ENCODE measurements at regions not wholly inside any gene's neighbourhood (a gene's known extent, or its start where the extent isn't known, plus 50 kb on each side); places are given as distances from the start of the nearest gene placed in this dataset.

DNA sequence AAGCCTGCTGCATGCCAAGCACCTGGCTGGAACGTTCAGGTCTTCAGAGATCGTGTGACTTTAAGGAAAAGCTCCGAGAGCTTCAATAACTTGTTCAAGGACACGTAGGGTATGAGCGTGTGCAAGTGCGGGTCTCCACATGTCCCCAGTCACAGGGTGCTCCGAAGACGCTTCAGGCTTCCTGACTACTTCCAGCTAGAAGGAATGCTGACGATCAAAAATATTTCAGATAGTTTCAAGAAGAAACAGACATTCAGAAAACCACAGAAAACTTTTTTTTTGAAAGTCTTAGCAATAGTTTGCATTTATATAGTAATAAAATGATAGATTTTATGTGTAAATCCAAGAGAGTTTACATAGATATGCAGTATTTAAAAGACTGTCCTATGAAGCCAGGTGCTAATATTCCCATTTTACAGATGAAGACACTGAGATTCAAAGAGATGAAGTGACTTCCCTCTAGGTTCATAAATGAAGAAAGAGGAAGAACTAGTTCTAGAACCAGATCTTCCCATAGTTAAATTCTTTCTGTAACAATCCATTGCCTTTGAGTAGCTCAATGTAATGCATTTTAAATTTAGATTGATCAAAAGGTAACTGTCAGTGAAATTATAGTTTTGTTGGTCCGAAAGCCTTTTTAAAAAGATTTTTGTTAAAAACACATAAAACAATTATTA, 247.6 kb downstream of the MYLK4 start:
- Histone ChIP-seq H3K27ac (ENCODE audit: low read depth, low read length) (no peak overlapping the region), H3K9me3 (ENCODE audit: control insufficient read depth, insufficient read depth, low read length) (no peaks in the 10 kb centered on the region), H3K36me3 (ENCODE audit: control insufficient read depth, insufficient read depth, low read length) (no peaks in the 10 kb centered on the region), H3K9ac (ENCODE audit: low read depth, low read length) (no peak overlapping the region), H3K4me3 (ENCODE audit: low read depth, low read length) (no peak overlapping the region), H3K27me3 (ENCODE audit: control insufficient read depth, insufficient read depth, low read length) (no peaks in the 10 kb centered on the region), H3K4me1 (ENCODE audit: control insufficient read depth, insufficient read depth, low read length) (no peaks in the 10 kb centered on the region)

DNA sequence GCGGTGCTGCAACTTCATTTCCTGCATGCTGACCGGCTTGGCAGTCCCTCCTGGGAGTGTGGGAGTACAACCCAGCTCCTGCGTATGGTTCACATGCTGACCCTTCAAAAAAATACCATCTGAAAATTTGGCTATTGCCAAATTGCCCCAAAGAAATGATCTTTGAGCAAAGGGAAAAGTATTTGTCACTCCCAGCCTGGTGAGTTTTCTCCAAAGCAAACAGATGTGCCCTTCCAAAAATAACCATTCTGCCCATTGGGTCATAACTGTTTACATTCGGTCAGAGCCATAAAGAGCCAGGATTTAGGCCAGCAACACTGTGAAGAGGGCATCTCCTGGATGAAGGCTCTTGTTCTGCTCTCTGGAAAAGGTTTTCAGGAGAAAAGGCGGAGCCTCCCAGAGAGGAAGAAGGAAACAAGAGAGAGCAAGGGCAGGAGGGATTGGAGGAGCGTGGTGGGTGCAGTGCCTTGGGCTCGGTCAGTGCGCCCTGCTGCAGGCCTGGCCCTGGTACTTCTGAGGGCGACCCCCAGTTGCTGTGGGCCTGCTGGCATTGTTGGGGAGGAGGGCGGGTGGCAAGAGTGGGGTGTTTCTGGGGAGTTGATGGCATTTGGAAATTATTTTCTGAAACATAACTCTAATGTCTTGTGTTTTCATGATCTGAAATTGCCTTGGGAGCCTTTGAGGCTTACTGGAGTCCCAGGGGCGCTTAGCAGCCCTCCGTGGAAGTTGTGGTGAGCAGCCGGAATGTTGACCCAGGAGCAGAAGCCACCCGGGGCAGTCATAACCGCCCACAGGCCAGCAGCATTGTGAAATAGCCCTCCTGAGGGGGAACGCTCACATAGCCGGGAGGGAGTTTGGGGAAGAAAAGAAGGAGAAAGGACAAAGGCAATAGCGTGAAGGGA, 248.4 kb downstream of the MYLK4 start:
- H3K27ac ChIP-seq (ENCODE audit: low read depth, low read length): no peak overlapping the region

DNA sequence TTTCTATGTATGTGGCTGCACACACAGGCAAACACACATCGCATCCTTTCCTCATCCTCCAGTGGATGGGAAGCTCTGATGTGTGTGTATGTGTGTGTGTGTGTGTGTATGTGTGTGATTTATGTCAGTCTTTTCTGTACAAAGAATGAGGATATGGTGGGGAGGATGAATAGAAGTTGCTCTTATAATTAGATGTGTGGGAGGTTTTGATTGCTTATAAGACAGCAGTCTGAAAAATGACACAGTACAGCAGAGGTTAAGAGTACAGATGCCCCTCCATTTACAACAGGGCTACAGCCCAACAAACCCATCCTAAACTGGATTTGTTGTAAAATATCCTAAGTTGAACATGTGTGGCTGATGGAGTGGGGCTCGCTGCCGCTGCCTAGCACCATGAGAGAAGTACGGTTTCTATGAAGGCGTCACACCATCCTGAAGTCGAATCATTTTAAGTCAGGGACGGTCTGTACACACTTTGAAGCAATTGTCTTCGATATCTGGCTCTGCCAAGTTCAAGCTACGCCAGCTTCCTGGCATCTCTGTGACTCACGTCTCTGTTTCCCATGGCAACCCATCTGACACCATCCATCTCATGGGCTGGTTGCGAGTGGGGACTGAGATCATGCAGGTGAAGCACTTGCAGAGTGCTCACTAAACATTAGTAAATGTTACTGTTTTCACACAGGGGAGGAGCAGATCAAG, 252.6 kb downstream of the MYLK4 start:
- no peak overlapping the region for H3K27ac ChIP-seq (ENCODE audit: low read depth, low read length)
- H3K9me3 ChIP-seq (ENCODE audit: control insufficient read depth, insufficient read depth, low read length): no peaks in the 10 kb centered on the region
- no peaks in the 10 kb centered on the region for H3K36me3 ChIP-seq (ENCODE audit: control insufficient read depth, insufficient read depth, low read length)
- no peaks in the 10 kb centered on the region for H3K27me3 ChIP-seq (ENCODE audit: control insufficient read depth, insufficient read depth, low read length)
- H3K4me3 ChIP-seq (ENCODE audit: low read depth, low read length): no peak overlapping the region
- no peak overlapping the region for H3K9ac ChIP-seq (ENCODE audit: low read depth, low read length)
- H3K4me1 ChIP-seq (ENCODE audit: control insufficient read depth, insufficient read depth, low read length): no peaks in the 10 kb centered on the region

More for the DNA sequence above, 248.4 kb downstream of the MYLK4 start:
- no peaks in the 10 kb centered on the region for H3K36me3 ChIP-seq (ENCODE audit: control insufficient read depth, insufficient read depth, low read length)
- H3K9ac ChIP-seq (ENCODE audit: low read depth, low read length): no peak overlapping the region
- H3K9me3 ChIP-seq (ENCODE audit: control insufficient read depth, insufficient read depth, low read length): no peaks in the 10 kb centered on the region
- H3K4me3 ChIP-seq (ENCODE audit: low read depth, low read length): no peak overlapping the region
- no peaks in the 10 kb centered on the region for H3K4me1 ChIP-seq (ENCODE audit: control insufficient read depth, insufficient read depth, low read length)
- H3K27me3 ChIP-seq (ENCODE audit: control insufficient read depth, insufficient read depth, low read length): no peaks in the 10 kb centered on the region

DNA sequence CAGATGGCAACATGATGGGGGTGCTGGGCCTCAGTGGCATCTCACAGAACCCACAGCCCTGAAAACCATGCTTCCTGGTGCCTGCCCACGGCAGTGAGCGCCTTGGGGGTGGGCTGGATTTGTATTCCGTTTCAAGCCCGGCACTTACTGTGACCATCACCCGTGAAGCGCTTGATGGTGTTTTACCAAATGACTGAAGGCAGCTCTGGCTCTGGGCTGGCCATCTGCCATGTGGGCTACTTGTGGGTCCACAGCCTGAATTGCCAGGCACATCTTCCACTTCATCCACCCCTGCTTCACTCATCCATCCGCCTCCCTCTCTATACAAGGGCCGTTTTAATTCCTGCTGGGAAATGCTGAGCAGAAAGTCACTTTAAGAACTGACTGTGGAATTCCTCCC, 250.9 kb upstream of the GMDS start:
- no peaks in the 10 kb centered on the region for H3K4me1 ChIP-seq (ENCODE audit: control insufficient read depth, insufficient read depth, low read length)
- no peak overlapping the region for H3K27ac ChIP-seq (ENCODE audit: low read depth, low read length)
- no peak overlapping the region for H3K9ac ChIP-seq (ENCODE audit: low read depth, low read length)
- no peaks in the 10 kb centered on the region for H3K27me3 ChIP-seq (ENCODE audit: control insufficient read depth, insufficient read depth, low read length)
- H3K9me3 ChIP-seq (ENCODE audit: control insufficient read depth, insufficient read depth, low read length): no peaks in the 10 kb centered on the region
- no peak overlapping the region for H3K4me3 ChIP-seq (ENCODE audit: low read depth, low read length)
- H3K36me3 ChIP-seq (ENCODE audit: control insufficient read depth, insufficient read depth, low read length): no peaks in the 10 kb centered on the region

DNA sequence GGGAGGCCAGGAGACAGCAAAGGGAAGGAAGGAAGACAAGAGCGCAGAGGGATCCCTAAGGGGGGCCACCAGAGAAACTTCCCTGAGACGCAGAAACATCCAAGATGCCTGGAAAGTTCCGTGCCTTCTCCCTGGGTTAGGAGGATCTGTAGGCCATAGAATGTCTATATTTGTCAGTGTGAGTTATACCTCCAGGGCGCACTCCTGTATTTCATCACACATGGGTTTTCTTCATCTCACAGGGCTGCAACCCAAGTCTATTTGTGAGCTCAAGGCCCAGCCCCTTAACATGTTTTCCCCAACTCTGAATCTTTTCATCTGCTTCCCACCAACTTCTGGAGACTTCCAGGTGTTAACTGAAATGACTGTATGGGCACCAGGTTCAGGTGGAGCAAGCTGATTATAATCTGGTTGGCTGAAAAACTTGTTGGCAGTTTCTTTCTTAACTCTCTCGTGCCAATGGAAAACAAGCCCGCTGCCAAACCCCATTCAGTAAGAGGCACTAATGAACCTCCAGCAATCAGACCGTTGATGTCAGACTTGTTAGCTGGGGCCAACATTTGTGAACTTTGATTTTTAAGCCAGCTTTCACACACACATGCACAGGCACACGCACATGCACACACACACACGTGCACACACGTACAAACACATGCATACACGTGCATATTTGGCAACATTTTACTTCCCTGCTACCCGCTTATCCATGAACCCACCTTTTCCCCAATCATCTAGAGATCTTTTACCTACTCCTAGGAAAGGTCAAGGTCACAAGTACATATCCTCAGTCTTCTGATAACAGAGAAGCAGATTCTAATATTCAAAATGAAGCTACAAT, 247.5 kb upstream of the GMDS start:
- Histone ChIP-seq H3K4me1 (ENCODE audit: control insufficient read depth, insufficient read depth, low read length) (peaks cover 10% of the 10 kb centered on the region), H3K9me3 (ENCODE audit: control insufficient read depth, insufficient read depth, low read length) (no peaks in the 10 kb centered on the region), H3K36me3 (ENCODE audit: control insufficient read depth, insufficient read depth, low read length) (no peaks in the 10 kb centered on the region), H3K4me3 (ENCODE audit: low read depth, low read length) (no peak overlapping the region), H3K27me3 (ENCODE audit: control insufficient read depth, insufficient read depth, low read length) (no peaks in the 10 kb centered on the region), H3K27ac (ENCODE audit: low read depth, low read length) (no peak overlapping the region), H3K9ac (ENCODE audit: low read depth, low read length) (no peak overlapping the region)

DNA sequence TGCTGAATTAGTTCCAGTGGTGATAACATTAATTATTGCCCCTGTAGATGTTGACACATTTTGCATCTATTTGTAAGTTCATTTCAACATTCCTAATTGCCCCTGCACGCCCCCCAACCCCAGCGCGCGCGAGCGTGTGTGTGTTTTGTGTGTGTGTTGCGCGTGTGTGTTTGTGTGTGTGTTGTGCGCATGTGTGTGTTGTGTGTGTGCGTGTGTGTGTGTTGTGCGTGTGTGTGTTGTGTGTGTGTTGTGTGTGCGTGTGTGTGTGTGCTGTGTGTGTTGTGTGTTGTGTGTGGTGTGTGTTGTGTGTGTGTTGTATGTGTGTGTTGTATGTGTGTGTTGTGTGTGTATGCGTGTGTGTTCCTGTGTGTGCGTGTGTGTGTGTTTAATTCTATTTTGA, 245.7 kb upstream of the GMDS start:
- H3K36me3 ChIP-seq (ENCODE audit: control insufficient read depth, insufficient read depth, low read length): no peaks in the 10 kb centered on the region
- H3K9me3 ChIP-seq (ENCODE audit: control insufficient read depth, insufficient read depth, low read length): no peaks in the 10 kb centered on the region
- H3K4me3 ChIP-seq (ENCODE audit: low read depth, low read length): no peak overlapping the region
- H3K27ac ChIP-seq (ENCODE audit: low read depth, low read length): no peak overlapping the region
- H3K9ac ChIP-seq (ENCODE audit: low read depth, low read length): no peak overlapping the region
- H3K27me3 ChIP-seq (ENCODE audit: control insufficient read depth, insufficient read depth, low read length): no peaks in the 10 kb centered on the region
- H3K4me1 ChIP-seq (ENCODE audit: control insufficient read depth, insufficient read depth, low read length): peaks cover 10% of the 10 kb centered on the region

DNA sequence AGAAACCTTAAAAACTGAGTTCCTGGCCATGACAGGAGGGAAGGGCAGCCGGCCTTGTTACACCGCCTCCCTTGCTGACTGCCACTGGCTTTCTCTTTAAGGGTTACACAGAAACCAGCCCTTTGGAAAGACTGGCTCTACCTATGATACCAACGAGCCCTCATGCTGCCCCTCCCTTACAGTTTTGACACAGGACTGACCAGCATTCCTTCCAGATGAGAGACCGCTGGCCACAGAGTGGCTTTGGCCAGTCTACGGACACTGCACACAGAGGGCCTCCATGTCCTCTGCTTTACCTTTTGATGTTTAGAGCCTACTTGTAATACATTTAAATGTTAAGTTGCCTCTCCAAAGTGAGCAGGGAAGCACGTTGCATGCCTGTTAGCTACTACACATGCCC, 243.2 kb upstream of the GMDS start:
- Histone ChIP-seq H3K36me3 (ENCODE audit: control insufficient read depth, insufficient read depth, low read length) (no peaks in the 10 kb centered on the region), H3K27me3 (ENCODE audit: control insufficient read depth, insufficient read depth, low read length) (no peaks in the 10 kb centered on the region), H3K27ac (ENCODE audit: low read depth, low read length) (no peak overlapping the region), H3K9me3 (ENCODE audit: control insufficient read depth, insufficient read depth, low read length) (no peaks in the 10 kb centered on the region; the same call in 1 of the 2 replicates), H3K4me3 (ENCODE audit: low read depth, low read length) (no peak overlapping the region), H3K4me1 (ENCODE audit: control insufficient read depth, insufficient read depth, low read length) (peaks cover 10% of the 10 kb centered on the region), H3K9ac (ENCODE audit: low read depth, low read length) (no peak overlapping the region)

DNA sequence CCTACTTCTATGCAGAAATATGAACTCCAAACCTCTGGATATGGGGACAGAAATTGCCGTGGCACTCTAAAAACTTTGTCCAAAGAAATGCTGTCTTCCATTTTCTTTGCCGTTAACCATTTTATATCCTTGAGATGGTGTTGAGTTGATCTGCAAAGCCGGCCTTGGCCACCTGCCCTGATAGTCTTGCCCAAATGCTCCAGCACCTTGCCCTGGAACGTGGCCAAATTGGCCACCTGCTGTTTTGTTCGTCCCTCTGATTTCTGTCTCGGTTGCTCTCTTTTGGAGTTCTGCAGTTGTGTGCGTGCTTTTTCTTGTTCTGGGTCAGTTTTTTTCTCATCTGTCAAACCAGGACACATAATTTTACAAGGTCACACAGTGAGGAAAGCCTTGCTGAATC, 239.7 kb upstream of the GMDS start:
- Histone ChIP-seq H3K4me1 (ENCODE audit: control insufficient read depth, insufficient read depth, low read length) (peaks cover 2% of the 10 kb centered on the region; the same call in 1 of the 2 replicates), H3K27me3 (ENCODE audit: control insufficient read depth, insufficient read depth, low read length) (no peaks in the 10 kb centered on the region), H3K9ac (ENCODE audit: low read depth, low read length) (no peak overlapping the region), H3K9me3 (ENCODE audit: control insufficient read depth, insufficient read depth, low read length) (peaks cover 5% of the 10 kb centered on the region; the same call in 1 of the 2 replicates), H3K36me3 (ENCODE audit: control insufficient read depth, insufficient read depth, low read length) (no peaks in the 10 kb centered on the region), H3K4me3 (ENCODE audit: low read depth, low read length) (no peak overlapping the region), H3K27ac (ENCODE audit: low read depth, low read length) (no peak overlapping the region)

DNA sequence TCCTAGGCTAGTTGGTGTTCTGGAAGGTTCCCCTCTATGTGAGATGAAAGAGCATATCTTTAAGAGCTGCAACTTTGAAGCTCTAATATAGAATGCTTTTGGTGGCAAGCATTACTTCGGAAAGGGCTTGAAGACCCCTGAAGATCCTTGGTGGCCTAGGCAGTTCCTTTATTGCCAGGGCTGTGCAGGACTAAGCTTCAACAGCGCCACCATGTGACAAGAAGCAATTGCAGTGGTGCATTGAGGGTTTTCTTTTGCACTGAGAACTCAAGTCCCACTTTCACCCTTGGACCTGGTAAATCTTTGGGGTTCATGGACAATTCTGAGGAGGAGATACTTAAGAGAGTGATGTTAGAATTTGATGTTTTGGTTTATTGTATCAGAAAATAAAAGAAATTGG, 237.4 kb upstream of the GMDS start:
- no peaks in the 10 kb centered on the region for H3K4me1 ChIP-seq (ENCODE audit: control insufficient read depth, insufficient read depth, low read length)
- H3K9ac ChIP-seq (ENCODE audit: low read depth, low read length): no peak overlapping the region
- no peak overlapping the region for H3K27ac ChIP-seq (ENCODE audit: low read depth, low read length)
- H3K9me3 ChIP-seq (ENCODE audit: control insufficient read depth, insufficient read depth, low read length): peaks cover 5% of the 10 kb centered on the region; the same call in 1 of the 2 replicates
- no peaks in the 10 kb centered on the region for H3K36me3 ChIP-seq (ENCODE audit: control insufficient read depth, insufficient read depth, low read length)
- no peaks in the 10 kb centered on the region for H3K27me3 ChIP-seq (ENCODE audit: control insufficient read depth, insufficient read depth, low read length)
- no peak overlapping the region for H3K4me3 ChIP-seq (ENCODE audit: low read depth, low read length)

DNA sequence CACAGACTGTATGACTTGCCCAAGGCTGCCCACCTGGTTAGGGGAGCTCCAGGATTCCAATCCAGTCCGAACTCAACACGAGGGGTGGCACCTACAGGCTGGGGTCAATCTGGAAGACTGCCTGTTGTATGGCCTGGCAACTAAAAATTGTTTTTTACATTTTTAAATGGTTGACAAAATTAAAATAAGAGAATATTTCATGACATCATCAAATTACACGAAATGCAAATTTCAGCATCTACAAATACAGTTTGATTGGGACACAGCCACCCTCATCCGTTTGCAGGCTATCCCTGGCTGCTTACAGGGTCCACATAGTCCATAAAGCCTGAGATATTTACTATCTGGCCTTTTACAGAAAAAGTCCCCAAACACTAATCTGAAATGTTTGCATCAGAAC, 235.9 kb upstream of the GMDS start:
- H3K4me3 ChIP-seq (ENCODE audit: low read depth, low read length): no peak overlapping the region
- H3K9me3 ChIP-seq (ENCODE audit: control insufficient read depth, insufficient read depth, low read length): peaks cover 5% of the 10 kb centered on the region; the same call in 1 of the 2 replicates
- no peak overlapping the region for H3K9ac ChIP-seq (ENCODE audit: low read depth, low read length)
- H3K27ac ChIP-seq (ENCODE audit: low read depth, low read length): no peak overlapping the region
- H3K4me1 ChIP-seq (ENCODE audit: control insufficient read depth, insufficient read depth, low read length): no peaks in the 10 kb centered on the region
- H3K27me3 ChIP-seq (ENCODE audit: control insufficient read depth, insufficient read depth, low read length): no peaks in the 10 kb centered on the region
- H3K36me3 ChIP-seq (ENCODE audit: control insufficient read depth, insufficient read depth, low read length): no peaks in the 10 kb centered on the region

All from HUES48 (cell line).